ENCODE measurements at regions not wholly inside any gene's neighbourhood (a gene's known extent, or its start where the extent isn't known, plus 50 kb on each side); places are given as distances from the start of the nearest gene placed in this dataset.

- no peak for TF ChIP-seq POLR2A (IDR thresholded peaks at IDR 0.05)
- no peak for TF ChIP-seq CTCF (IDR thresholded peaks at IDR 0.05)
Observed at GRCh38 chr4:18111081-18111480, 89.5 kb upstream of the LCORL start.

Data from heart left ventricle (tissue), 13 donors.